GM19372 (cell line): ENCODE measurements at regions not wholly inside any gene's neighbourhood (a gene's known extent, or its start where the extent isn't known, plus 50 kb on each side); places are given as distances from the start of the nearest gene placed in this dataset.
"Not testable (repeated sequence)": the region's sequence is repeated elsewhere in the genome, so short reads cannot be mapped to it uniquely, and the experiment has no call there.

Experiments used
- ATAC-seq: cut with Tn5 transposase; IDR thresholded peaks from one replicate; pipeline ENCODE4 v1.9.1; 2021; ENCODE audit warnings: mild to moderate bottlenecking, low read depth, moderate library complexity; ENCODE audit not compliant: unreplicated experiment

DNA sequence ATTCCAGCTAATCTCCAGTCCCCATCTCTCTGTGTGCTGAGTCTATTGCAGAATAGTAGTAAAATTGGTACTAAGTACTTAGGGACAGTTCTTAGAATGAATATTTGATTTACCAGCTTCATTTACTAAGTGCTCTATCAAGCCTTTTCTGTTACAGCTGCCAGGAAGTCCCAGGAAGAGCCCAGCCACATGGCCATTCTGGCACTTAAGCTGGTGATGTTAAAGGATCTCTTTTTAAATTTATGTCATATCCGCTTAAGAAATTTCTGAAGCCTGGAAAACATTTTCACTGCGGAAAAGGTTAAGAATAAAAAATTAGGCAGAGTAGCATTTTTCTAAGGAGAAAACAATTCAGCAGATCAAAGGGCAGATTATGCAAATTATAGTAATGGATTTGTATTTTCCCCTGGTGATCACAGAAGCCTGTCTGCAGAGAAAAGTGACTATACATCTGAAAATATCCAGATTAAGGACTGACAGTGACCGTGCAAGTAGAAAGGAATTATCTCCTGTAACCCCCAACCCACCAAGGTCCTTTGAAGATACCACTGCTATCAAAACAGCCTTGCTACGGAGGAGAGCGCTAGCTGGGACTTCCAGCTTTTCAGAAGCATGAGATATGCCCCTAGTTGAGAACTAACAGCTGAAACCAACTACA, 260.8 kb downstream of the SH3BP4 start:
- ATAC-seq = no peak

- no peak for ATAC-seq
Measured at GRCh38 chr2:235215248-235215647, 263.4 kb downstream of the SH3BP4 start.

GRCh38 chr2:235216901-235217300, 265.1 kb downstream of the SH3BP4 start:
- no peak for ATAC-seq

- no peak for ATAC-seq
Measured at GRCh38 chr2:235217846-235218245, 266.0 kb downstream of the SH3BP4 start.

DNA sequence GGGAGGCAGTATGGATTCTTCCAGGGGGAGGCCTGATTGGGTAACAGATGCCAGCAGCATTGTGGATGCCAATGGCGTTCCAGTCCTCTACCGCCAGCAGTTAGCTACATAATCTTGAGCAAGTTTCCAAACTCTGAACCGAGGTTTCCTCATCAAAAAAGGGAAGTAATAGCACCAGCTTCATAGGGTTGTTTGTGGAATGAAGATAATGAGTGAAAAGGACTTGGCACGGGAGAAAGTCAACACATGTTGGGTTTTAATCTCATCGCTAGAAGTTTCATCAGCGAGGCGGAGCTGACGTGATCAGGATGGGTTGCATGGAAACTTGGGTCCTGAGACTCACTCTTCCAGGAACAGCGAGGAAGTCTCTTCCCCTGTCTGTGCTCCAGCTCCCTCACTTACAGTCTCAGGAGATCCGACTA, 266.7 kb downstream of the SH3BP4 start:
- ATAC-seq = no peak

GRCh38 chr2:235219048-235219447, 267.2 kb downstream of the SH3BP4 start:
- ATAC-seq = no peak

DNA sequence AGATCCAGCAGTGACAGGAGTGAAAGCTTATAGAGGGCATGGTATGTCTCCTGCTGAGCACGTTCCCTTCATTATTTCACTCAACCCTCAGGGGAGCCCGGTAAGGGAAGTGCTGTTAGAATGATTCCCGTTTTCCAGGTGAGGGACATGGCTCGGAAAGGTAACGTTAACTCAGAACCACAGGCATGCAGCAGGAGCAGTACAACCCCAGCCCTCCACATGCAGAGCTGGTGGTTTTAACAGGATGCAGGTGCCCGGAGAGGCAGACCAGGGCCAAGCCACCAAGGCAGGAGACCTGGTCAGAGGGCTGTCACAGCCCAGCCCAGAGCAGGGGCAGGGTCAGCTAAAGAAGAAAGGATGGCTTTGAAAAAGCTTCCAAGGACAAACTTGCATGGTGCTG, 268.5 kb downstream of the SH3BP4 start:
- ATAC-seq = no peak

- no peak for ATAC-seq
Measured at GRCh38 chr2:235223011-235223410, 270.8 kb upstream of the AGAP1 start.

- ATAC-seq = no peak
Measured at GRCh38 chr2:235224410-235224809, 269.4 kb upstream of the AGAP1 start.

- no peak for ATAC-seq
Measured at GRCh38 chr2:235225261-235225660, 268.6 kb upstream of the AGAP1 start.

- no peak for ATAC-seq
Measured at GRCh38 chr2:235227590-235227989, 266.3 kb upstream of the AGAP1 start.

DNA sequence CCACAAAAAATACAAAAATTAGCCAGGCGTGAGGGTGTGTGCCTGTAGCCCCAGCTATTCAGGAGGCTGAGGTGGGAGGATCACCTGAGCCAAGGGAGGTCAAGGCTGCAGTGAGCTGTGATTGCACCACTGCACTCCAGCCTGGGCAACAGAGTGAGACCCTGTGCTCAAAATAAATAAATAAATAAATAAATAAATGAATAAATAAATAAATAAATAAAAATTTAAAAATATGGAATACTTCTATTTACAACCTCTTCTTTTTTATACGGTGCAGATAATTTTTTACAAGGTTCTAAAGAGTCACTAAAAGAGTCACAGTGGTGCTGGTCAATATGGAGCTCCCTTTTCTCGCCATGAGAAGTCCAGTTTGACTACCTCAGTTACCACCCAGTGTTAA, 265.4 kb upstream of the AGAP1 start:
- ATAC-seq = not testable (repeated sequence)

DNA sequence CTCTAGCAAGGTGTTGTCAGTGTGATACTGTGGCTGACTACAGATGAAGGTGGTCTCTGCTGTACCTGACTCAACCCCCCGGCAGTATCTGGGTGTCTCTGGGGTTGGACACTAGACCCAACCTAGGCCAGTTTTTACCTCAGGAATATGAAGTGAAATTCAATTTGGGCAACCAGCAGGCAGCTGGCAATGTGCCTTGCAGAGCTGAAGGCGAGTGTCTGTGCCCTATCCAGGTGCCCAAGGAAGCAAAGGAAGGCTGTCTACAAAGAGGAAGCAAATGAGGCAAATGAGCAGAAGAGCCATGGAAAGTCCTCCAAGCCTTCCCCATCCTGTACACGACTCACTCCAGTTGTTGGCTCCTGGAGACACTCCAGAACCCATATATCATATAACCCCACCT, 264.6 kb upstream of the AGAP1 start:
- ATAC-seq = no peak

DNA sequence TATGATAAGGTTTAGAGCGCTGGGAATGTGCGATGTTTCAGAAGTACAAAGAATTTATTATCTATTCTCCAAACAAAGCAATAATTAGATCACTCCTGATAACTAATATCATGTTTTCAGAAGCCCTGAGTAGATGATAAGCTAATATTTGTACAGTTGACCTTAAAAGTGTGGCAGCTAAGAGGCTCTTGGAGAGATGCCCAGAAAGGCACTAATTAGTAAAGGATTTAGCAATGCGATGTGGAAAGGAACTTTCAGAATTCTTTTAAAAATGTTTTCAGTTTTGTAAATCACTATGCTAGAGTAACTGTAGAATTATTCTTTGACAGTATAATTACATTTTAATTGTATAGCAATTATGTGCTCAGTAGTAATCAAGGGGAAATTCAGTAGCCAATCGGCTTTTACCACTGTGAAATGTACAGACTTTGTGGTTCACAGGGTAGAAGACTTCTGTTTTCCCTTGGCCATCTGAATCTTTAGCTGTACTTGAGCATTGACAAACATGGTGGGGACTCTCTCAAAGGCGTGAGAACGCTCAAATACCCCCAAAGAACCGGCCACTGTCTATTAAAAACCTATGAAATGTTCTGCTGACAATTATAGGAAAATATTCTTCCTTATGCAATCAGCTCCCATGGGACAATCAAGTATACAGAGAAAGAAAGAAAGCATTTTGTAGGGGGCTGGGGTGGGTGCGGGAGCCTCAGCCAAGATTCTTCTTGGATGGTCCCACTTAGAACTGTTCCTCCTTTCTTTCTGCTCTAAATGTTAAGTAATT, 262.8 kb upstream of the AGAP1 start:
- no peak for ATAC-seq

GRCh38 chr2:235232449-235233433, 261.1 kb upstream of the AGAP1 start:
- no peak for ATAC-seq

DNA sequence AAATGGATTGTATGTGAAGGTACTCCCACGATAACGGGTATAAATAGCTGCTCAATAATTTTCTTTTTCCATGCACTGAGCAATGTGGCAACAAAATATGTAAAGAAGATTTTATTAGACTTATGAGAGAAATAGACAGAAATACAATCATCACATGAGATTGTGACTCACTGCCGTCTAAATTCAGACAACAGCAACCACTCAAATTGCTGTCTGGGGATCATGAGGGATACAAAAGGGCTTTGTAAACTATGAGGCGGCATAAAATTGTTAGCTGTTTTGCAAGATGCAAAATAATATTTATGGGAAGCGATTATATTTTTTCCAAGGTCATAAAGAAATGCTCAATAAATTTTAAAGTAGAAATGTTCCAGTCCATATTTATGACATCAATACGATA, 259.1 kb upstream of the AGAP1 start:
- ATAC-seq = no peak

DNA sequence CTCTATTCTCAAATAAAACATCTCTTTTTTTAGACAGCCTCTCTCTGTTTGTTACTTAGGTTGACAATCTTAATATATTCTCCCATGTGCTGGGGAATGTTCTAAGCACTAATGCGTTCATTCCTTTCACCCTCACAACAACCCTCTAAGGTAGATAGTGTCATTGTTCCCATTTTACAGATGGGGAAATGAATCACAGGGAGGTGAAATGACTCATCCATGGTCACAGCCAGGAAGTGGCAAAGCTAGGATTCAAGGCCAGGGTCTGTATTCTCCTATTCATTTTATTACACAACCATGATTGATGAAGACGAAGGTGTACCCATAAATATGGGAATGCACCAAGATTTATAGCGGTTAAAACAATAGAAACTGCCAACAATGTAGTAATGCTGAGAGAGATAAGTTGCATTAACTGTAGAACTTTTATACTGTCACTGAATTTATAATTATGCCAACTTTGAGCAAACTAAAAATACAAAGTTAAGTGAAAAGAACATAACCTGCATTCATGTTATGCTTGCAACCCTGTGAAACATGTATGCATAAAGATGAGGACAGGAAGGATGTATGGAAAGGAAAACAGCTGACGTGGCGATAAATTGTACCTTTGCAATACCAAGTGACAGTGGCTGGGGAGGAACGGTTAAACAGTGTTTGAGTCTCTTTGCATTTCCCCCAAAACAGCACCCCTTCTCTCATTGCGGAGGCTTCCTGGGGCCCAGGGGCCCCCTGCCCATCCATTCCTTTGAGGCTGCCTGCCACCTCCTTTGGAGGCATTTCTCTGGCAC, 257.7 kb upstream of the AGAP1 start:
- ATAC-seq = no peak

- ATAC-seq = no peak
Measured at GRCh38 chr2:235238537-235238936, 255.3 kb upstream of the AGAP1 start.

DNA sequence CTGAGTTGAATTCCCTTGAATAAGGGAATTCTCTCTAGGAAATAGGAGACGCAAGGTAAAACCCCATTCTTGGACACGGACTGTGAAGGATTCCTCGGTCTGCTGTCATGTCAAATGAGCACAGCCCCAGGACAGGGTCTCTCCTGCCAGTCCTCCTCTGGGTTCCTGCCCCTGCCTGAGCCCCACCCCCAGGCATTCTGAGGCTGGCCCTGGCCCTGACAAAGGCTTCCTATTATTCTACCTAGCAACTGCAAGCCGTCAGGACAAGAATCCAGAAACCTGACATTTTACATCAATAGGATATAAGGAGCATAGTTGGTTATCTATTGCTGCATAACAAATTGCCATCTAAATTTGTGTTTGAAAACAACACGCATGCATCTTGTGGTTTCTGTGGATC, 253.3 kb upstream of the AGAP1 start:
- ATAC-seq = no peak
